HEK293 (cell line): ENCODE measurements at regions not wholly inside any gene's neighbourhood (a gene's known extent, or its start where the extent isn't known, plus 50 kb on each side); places are given as distances from the start of the nearest gene placed in this dataset.

ENCODE experiments used
- CTCF ChIA-PET: fragments of 350-600 bp; formaldehyde crosslinking; extraction: SDS; loops from one replicate; lab custom pipeline; 2021; ENCODE audit warnings: antibody characterized with exemption; lab: Yijun Ruan, JAX
- POLR2A ChIA-PET: fragments of 300-600 bp; formaldehyde crosslinking; extraction: SDS; loops from one replicate; lab custom pipeline; 2020; ENCODE audit warnings: antibody characterized with exemption, inconsistent platforms; lab: Yijun Ruan, JAX
- H3K27ac ChIP-seq: fragments of 200-500 bp; sonication (Bioruptor generic); 2 replicates; pipeline ENCODE4 v1.5.1; 2014; ENCODE audit warnings: low read depth, low read length, control low read depth, inconsistent platforms; ENCODE audit errors: extremely low read depth
- H3K36me3 ChIP-seq, 2 experiments: fragments of 200-500 bp in 1 of 2; sonication (Bioruptor generic) in 1 of 2; 1 replicate in 1 of 2; 2 replicates in 1 of 2; pipeline ENCODE4 v1.5.1; 2014 to 2017; ENCODE audit warnings: inconsistent platforms in 2 of 2, low read length in 2 of 2; ENCODE audit not compliant: control insufficient read depth in 2 of 2, insufficient read depth in 1 of 2
- H3K4me1 ChIP-seq: fragments of 200-500 bp; sonication (Bioruptor generic); 2 replicates; pipeline ENCODE4 v1.5.1; 2014; ENCODE audit warnings: mild to moderate bottlenecking, low read length, inconsistent platforms; ENCODE audit not compliant: control insufficient read depth, insufficient read depth
- H3K4me3 ChIP-seq: 2 replicates; pipeline ENCODE4 v1.5.1; 2011; ENCODE audit warnings: low read depth, mild to moderate bottlenecking, control low read depth, low read length, moderate library complexity
- H3K9me3 ChIP-seq: fragments of 200-500 bp; sonication (Bioruptor generic); 2 replicates; pipeline ENCODE4 v1.5.1; 2014; ENCODE audit warnings: low read depth, low read length, inconsistent platforms; ENCODE audit not compliant: control insufficient read depth, insufficient read depth
- GLI4 ChIP-seq: fragments of 450-650 bp; formaldehyde crosslinking; IDR thresholded peaks from 2 replicates; pipeline ENCODE4 v1.5.1; 2016; ENCODE audit warnings: missing biosample characterization, missing genetic modification characterization
- PRDM2 ChIP-seq: fragments of 450-650 bp; formaldehyde crosslinking; IDR thresholded peaks from 2 replicates; pipeline ENCODE4 v1.5.1; 2016; ENCODE audit warnings: missing biosample characterization, missing genetic modification characterization, borderline replicate concordance
- ZBTB20 ChIP-seq: fragments of 450-650 bp; formaldehyde crosslinking; IDR thresholded peaks from 2 replicates; pipeline ENCODE4 v1.5.1; 2016; ENCODE audit warnings: missing biosample characterization, missing genetic modification characterization
- ZBTB26 ChIP-seq: fragments of 450-650 bp; formaldehyde crosslinking; optimal IDR thresholded peaks from 2 replicates; pipeline ENCODE3; 2016; ENCODE audit warnings: missing biosample characterization, mild to moderate bottlenecking, missing genetic modification characterization
- ZBTB49 ChIP-seq: fragments of 450-650 bp; formaldehyde crosslinking; IDR thresholded peaks from 2 replicates; pipeline ENCODE4 v1.5.1; 2016; ENCODE audit warnings: missing biosample characterization, missing genetic modification characterization, low read depth
- ZNF133 ChIP-seq: fragments of 450-650 bp; formaldehyde crosslinking; IDR thresholded peaks from 2 replicates; pipeline ENCODE4 v1.5.1; 2016; ENCODE audit warnings: missing biosample characterization, missing genetic modification characterization
- ZNF311 ChIP-seq: fragments of 450-650 bp; formaldehyde crosslinking; IDR thresholded peaks from 2 replicates; pipeline ENCODE4 v1.5.1; 2017; ENCODE audit warnings: missing biosample characterization, missing genetic modification characterization, borderline replicate concordance
- ZNF354C ChIP-seq: fragments of 450-650 bp; formaldehyde crosslinking; IDR thresholded peaks from 2 replicates; pipeline ENCODE4 v1.5.1; 2016; ENCODE audit warnings: missing biosample characterization, missing genetic modification characterization, low read depth, borderline replicate concordance
- ZNF362 ChIP-seq: fragments of 450-650 bp; formaldehyde crosslinking; IDR thresholded peaks from 2 replicates; pipeline ENCODE4 v1.5.1; 2016; ENCODE audit warnings: missing biosample characterization, missing genetic modification characterization
- ZNF777 ChIP-seq: fragments of 450-650 bp; formaldehyde crosslinking; IDR thresholded peaks from 2 replicates; pipeline ENCODE4 v1.5.1; 2017; ENCODE audit warnings: missing biosample characterization, missing genetic modification characterization, borderline replicate concordance
- ZNF791 ChIP-seq: fragments of 450-650 bp; formaldehyde crosslinking; IDR thresholded peaks from 2 replicates; pipeline ENCODE4 v1.5.1; 2016; ENCODE audit warnings: missing biosample characterization, missing genetic modification characterization

GRCh38 chr2:101558740-101559525 is 84.0 kb upstream of the RFX8 start (continued):
- no peak for TF ChIP-seq PRDM2 (tag by site-specific recombination)

- Histone ChIP-seq H3K4me1 (no peaks in the 10 kb centered on the region), H3K9me3 (no peaks in the 10 kb centered on the region)
- TF ChIP-seq ZNF791 (tag by site-specific recombination): no peak
- no peak for TF ChIP-seq ZBTB26 (tag by site-specific recombination)
- no peak for TF ChIP-seq ZNF777 (tag by site-specific recombination)
- no peak for TF ChIP-seq ZBTB20 (tag by site-specific recombination)
- no peak for TF ChIP-seq ZNF311
- no peak for TF ChIP-seq ZNF362 (tag by site-specific recombination)
- no peak for TF ChIP-seq GLI4 (tag by site-specific recombination)
- no peak for TF ChIP-seq ZNF133 (tag by site-specific recombination)
- no peak for TF ChIP-seq ZBTB49 (tag by site-specific recombination)
- TF ChIP-seq ZNF354C: no peak
- TF ChIP-seq, all 188 proteins: peak for 0
- Histone ChIP-seq H3K4me3 (no peak overlapping the region), H3K27ac (no peak overlapping the region), H3K36me3 (no peaks in the 10 kb centered on the region)
- ChIA-PET POLR2A (no interaction called here), CTCF (no interaction called here)
Measured at GRCh38 chr2:101556033-101556459, 81.1 kb upstream of the RFX8 start.
